HFFc6 (cell line): ENCODE measurements at regions not wholly inside any gene's neighbourhood (a gene's known extent, or its start where the extent isn't known, plus 50 kb on each side); places are given as distances from the start of the nearest gene placed in this dataset.

Source experiments
- DNase-seq: peaks from one replicate; pipeline ENCODE4 v3.0.0-alpha.2; 2018
- H3K27ac Mint-ChIP-seq: 2 replicates; pipeline ENCODE4 v1.8.0; 2020; ENCODE audit warnings: mild to moderate bottlenecking, mixed read lengths
- H3K27me3 Mint-ChIP-seq: 2 replicates; pipeline ENCODE4 v1.8.0; 2021; ENCODE audit warnings: mild to moderate bottlenecking, moderate library complexity, mixed read lengths; ENCODE audit not compliant: insufficient read depth
- H3K36me3 Mint-ChIP-seq: 2 replicates; pipeline ENCODE4 v1.8.0; 2021; ENCODE audit warnings: low read depth, mixed read lengths
- H3K4me1 Mint-ChIP-seq: 2 replicates; pipeline ENCODE4 v1.8.0; 2020; ENCODE audit warnings: low read depth, mixed read lengths
- H3K4me3 Mint-ChIP-seq: 2 replicates; pipeline ENCODE4 v1.8.0; 2020; ENCODE audit warnings: mild to moderate bottlenecking, moderate library complexity, mixed read lengths
- H3K9me3 Mint-ChIP-seq: 2 replicates; pipeline ENCODE4 v1.8.0; 2020; ENCODE audit warnings: mild to moderate bottlenecking, mixed read lengths
- CTCF ChIP-seq: fragments of 200-600 bp; sonication (generic); IDR thresholded peaks from 2 replicates; pipeline ENCODE4 v1.5.0; 2021; ENCODE audit warnings: antibody characterized with exemption, mild to moderate bottlenecking

- H3K4me1 Mint-ChIP-seq = peaks cover 19% of the 10 kb centered on the region
- no peaks in the 10 kb centered on the region for H3K9me3 Mint-ChIP-seq
- H3K4me3 Mint-ChIP-seq = no peak overlapping the region
Measured at GRCh38 chr15:47388299-47388698, 329.0 kb upstream of the SEMA6D start.

DNA sequence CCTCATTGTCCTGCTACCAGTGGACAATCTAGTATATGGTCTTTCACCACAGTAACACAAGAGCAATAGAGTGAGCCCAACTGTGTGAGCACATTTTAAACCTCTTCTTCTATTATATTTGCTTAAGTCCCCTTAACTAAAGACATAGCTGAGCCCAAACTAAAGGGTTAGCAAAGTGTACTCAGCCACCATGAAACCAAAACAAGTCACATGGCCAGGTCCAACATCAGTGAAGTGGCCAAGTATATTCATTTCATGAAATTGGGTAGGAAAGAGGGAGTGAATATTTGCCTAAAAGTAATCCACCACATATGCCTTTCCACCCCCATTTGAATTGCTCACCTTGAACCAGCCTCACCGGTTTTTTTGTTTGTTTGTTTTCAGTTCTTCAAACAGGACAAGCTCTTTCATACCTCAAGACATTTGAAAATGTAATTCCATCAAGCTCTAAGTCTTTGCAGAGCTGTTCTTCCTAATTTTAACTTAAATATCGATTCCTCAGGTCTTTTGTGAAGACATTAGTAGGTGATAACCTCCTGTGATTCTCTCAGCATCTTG is 327.0 kb upstream of the SEMA6D start:
- DNase-seq = no peak
- Mint-ChIP-seq H3K4me1 (no peaks in the 10 kb centered on the region; the same call in 1 of the 2 replicates), H3K36me3 (no peaks in the 10 kb centered on the region), H3K4me3 (no peak overlapping the region), H3K9me3 (no peaks in the 10 kb centered on the region), H3K27me3 (peaks cover 10% of the 10 kb centered on the region; the same call in 1 of the 2 replicates), H3K27ac (no peak overlapping the region)
- no peak for TF ChIP-seq CTCF

More at GRCh38 chr15:47388299-47388698, 329.0 kb upstream of the SEMA6D start:
- H3K36me3 Mint-ChIP-seq = no peaks in the 10 kb centered on the region
- no peak for TF ChIP-seq CTCF
- DNase-seq = no peak
- no peak overlapping the region for H3K27ac Mint-ChIP-seq
- H3K27me3 Mint-ChIP-seq = peaks cover 10% of the 10 kb centered on the region; the same call in 1 of the 2 replicates

DNA sequence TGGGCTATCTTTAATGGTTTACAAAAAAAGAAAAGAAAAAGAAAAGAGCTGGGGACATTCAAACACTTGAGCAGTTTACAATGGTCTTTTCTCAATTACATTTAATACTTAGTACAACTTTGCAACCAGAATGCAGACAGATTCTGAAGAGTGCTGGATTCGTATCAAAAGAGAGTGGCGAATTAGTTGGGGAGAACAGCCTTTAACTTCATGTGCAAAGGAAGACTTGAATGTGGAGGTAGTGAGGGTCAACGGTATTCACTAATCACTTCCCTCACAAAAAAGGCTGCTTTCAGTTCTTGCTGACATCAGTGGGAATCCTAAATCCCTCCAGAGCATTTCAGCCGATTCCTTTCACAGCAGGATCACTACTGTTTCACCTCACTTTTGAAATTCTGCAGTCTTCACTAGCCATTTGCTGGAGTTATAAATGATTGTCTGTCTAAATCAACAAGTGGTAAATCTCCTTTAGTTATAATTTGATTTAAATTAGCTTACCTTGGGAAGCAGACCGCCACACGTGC is 323.0 kb upstream of the SEMA6D start:
- no peak for TF ChIP-seq CTCF
- Mint-ChIP-seq H3K27ac (no peak overlapping the region), H3K27me3 (peaks cover 10% of the 10 kb centered on the region; the same call in 1 of the 2 replicates), H3K4me1 (peaks cover 15% of the 10 kb centered on the region), H3K4me3 (no peak overlapping the region), H3K36me3 (no peaks in the 10 kb centered on the region), H3K9me3 (no peaks in the 10 kb centered on the region)
- DNase-seq = no peak

- no peak overlapping the region for H3K27ac Mint-ChIP-seq
- H3K36me3 Mint-ChIP-seq = no peaks in the 10 kb centered on the region
- no peak for TF ChIP-seq CTCF
- H3K27me3 Mint-ChIP-seq = peaks cover 5% of the 10 kb centered on the region; the same call in 1 of the 2 replicates
- H3K4me3 Mint-ChIP-seq = no peak overlapping the region
- H3K9me3 Mint-ChIP-seq = no peaks in the 10 kb centered on the region
- H3K4me1 Mint-ChIP-seq = peaks cover 19% of the 10 kb centered on the region
- DNase-seq = no peak
Measured at GRCh38 chr15:47395076-47395475, 322.2 kb upstream of the SEMA6D start.

DNA sequence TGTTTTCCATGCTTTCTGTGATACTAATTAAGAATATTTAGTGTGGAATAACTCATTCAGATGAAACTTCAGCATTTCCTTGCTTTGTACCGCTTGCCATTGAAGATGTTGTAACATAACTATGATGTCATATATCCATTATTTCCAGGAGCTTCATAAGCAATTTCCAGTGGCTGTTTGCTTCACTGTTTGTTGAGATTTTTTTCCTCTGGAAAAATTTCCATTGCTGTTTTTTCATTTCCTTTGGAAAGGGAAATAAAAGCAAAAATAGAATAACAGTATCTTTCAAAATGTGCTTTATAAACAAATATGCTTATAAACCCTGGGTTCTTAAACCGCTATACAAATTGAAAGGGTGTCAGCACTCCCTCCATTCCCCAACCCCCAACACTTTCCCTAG is 319.6 kb upstream of the SEMA6D start:
- H3K36me3 Mint-ChIP-seq = no peaks in the 10 kb centered on the region
- no peak for DNase-seq
- H3K9me3 Mint-ChIP-seq = no peaks in the 10 kb centered on the region

More for the DNA sequence above, 319.6 kb upstream of the SEMA6D start:
- TF ChIP-seq CTCF = no peak
- no peak overlapping the region for H3K27ac Mint-ChIP-seq
- no peaks in the 10 kb centered on the region for H3K27me3 Mint-ChIP-seq
- no peak overlapping the region for H3K4me3 Mint-ChIP-seq
- peaks cover 19% of the 10 kb centered on the region for H3K4me1 Mint-ChIP-seq
